ENCODE measurements at regions not wholly inside any gene's neighbourhood (a gene's known extent, or its start where the extent isn't known, plus 50 kb on each side); places are given as distances from the start of the nearest gene placed in this dataset.

DNA sequence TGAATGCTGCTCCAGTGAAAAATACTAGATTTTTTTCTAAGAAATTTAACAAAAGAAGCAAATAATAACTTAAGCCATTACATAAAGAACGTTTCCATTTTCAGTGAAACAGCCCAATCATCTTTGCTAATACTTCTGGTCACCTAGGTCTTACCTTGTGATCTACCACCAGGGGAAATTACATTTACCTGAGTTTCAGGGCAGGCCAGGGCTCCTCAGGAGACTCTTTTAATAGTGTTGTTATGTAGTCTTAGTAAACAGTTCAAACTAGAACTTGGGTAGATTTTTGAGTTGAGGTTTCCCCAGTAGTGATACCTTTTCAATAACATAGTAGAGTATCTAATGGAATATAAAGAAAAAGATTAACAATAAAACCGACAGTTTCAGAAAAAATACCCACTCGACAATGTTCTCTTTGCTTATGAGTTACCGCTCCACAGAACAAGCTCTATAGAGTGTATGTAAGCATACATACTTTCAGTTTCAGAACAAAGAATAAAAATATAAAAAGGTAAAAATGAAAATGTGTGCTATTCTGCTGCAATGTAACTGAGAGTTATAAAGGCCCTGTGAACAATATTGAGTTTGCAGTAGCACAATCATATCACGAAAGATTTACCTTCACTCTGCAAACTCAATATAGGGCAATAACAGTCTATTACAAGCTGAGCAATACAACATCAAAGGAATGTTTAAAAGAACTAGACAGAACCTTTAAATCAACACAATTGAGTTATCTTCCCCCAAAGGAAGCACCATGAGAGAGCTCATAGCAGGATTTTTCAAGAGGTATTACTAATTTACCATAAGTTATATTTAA, 165.8 kb downstream of the ATOH1 start:
- intact Hi-C loops (cut with DNase I), result no loop called here
- no peak overlapping the region for H3K4me3 ChIP-seq
- no peaks in the 10 kb centered on the region for H3K9me3 ChIP-seq
- H3K4me1 ChIP-seq, result no peaks in the 10 kb centered on the region
- H3K27me3 ChIP-seq, result no peaks in the 10 kb centered on the region
- ATAC-seq (no peak), DNase-seq (no peak)
- H3K36me3 ChIP-seq, result no peaks in the 10 kb centered on the region
- TF ChIP-seq, protein P1, sequence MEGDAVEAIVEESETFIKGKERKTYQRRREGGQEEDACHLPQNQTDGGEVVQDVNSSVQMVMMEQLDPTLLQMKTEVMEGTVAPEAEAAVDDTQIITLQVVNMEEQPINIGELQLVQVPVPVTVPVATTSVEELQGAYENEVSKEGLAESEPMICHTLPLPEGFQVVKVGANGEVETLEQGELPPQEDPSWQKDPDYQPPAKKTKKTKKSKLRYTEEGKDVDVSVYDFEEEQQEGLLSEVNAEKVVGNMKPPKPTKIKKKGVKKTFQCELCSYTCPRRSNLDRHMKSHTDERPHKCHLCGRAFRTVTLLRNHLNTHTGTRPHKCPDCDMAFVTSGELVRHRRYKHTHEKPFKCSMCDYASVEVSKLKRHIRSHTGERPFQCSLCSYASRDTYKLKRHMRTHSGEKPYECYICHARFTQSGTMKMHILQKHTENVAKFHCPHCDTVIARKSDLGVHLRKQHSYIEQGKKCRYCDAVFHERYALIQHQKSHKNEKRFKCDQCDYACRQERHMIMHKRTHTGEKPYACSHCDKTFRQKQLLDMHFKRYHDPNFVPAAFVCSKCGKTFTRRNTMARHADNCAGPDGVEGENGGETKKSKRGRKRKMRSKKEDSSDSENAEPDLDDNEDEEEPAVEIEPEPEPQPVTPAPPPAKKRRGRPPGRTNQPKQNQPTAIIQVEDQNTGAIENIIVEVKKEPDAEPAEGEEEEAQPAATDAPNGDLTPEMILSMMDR (IDR thresholded peaks at IDR 0.05), result no peak
- H3K27ac ChIP-seq, result no peak overlapping the region

DNA sequence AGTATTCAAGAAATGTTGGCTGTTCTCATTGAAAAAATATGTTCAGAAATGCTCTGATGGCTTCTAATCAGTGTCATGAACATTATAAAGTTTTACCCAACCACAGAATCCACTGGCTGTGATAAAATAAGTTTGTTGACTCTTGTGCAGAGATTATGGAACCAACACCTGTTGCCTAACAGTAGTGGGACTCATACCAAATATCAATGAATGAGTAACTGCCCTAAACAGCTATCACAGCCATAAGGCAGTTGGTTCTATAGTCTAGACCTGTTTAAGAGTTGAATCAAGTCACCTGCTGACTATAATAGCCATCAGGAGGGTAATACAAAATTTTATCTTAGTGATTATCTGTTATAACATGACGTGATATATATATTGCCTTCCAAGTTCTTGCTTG, 168.3 kb downstream of the ATOH1 start:
- no peak for ATAC-seq
- TF ChIP-seq, protein P1 (IDR thresholded peaks at IDR 0.05), result no peak

DNA sequence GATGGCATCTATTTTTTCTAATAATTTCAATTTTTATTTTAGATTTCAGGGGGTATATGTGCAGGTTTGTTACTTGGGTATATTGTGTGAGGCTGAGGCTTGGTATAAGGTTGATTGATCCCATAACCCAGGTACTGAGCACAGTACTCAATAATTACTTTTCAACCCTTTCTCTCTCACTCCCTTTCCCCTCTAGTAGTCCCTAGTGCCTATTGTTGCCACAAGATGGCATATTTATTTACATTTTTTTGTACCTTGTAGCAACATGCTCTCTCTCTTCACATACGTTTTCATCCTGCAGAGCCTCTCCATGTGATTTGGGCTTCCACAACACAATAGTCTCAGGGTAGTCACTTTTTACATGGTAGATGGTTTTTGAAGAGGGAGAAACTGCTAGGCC, 172.0 kb downstream of the ATOH1 start:
- TF ChIP-seq, protein P1 (IDR thresholded peaks at IDR 0.05), result no peak
- Histone ChIP-seq H3K27me3 (no peaks in the 10 kb centered on the region), H3K9me3 (no peaks in the 10 kb centered on the region), H3K4me1 (no peaks in the 10 kb centered on the region), H3K36me3 (no peaks in the 10 kb centered on the region), H3K4me3 (no peak overlapping the region), H3K27ac (no peak overlapping the region)
- ATAC-seq, result no peak
- intact Hi-C loops (cut with DNase I), result no loop called here
- no peak for DNase-seq

More for the DNA sequence above, 168.3 kb downstream of the ATOH1 start:
- Histone ChIP-seq H3K36me3 (no peaks in the 10 kb centered on the region), H3K27ac (no peak overlapping the region), H3K4me3 (no peak overlapping the region), H3K9me3 (no peaks in the 10 kb centered on the region), H3K27me3 (no peaks in the 10 kb centered on the region), H3K4me1 (no peaks in the 10 kb centered on the region)
- intact Hi-C loops (cut with DNase I), result no loop called here
- no peak for DNase-seq

DNA sequence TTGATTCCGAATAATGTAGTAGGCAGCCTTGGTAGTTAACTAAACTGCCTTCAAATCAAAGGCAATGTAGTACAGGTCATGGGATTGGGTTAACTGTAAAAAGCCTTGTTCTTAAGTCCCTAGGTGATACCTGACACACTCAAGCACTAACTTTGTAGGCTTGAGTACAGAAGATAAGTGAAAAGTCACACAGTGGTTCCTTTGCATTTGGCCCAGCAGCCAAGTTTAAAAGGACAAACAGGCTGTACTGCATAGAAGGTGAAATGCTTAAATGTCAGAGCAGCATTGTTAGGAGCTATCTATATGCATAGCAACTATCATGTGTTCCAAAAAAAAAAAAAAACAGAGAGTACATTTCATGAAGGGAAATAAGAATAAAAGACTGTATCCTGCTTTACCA, 178.4 kb downstream of the ATOH1 start:
- no peaks in the 10 kb centered on the region for H3K27me3 ChIP-seq
- no peak overlapping the region for H3K27ac ChIP-seq
- TF ChIP-seq, protein P1 (IDR thresholded peaks at IDR 0.05), result no peak

DNA sequence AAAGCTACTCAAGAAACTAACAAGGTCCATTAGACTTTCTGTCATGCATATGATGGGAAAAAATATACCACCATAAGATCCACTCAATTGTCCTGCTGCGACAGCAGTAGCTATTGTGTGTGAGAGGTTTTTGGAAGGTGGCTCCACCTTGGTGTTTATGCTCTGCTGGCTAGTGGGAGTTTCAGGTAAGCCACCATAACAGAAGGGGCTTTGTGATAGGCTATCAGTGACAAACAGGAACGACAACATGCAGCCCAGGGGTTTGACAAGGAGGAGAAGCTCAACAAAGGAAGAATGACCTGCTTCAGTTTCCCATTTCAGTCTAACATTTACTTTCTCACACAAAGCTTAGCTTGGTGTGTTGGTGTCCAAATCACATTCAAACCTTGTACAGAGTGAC, 182.6 kb downstream of the ATOH1 start:
- TF ChIP-seq, protein P1 (IDR thresholded peaks at IDR 0.05), result no peak
- no peak overlapping the region for H3K4me3 ChIP-seq
- no peak for DNase-seq
- no peaks in the 10 kb centered on the region for H3K9me3 ChIP-seq
- H3K4me1 ChIP-seq, result no peaks in the 10 kb centered on the region
- no peak for ATAC-seq
- H3K27me3 ChIP-seq, result no peaks in the 10 kb centered on the region
- intact Hi-C loops (cut with DNase I), result no loop called here
- no peaks in the 10 kb centered on the region for H3K36me3 ChIP-seq
- no peak overlapping the region for H3K27ac ChIP-seq

More for the DNA sequence above, 178.4 kb downstream of the ATOH1 start:
- Histone ChIP-seq H3K4me1 (no peaks in the 10 kb centered on the region), H3K36me3 (no peaks in the 10 kb centered on the region), H3K9me3 (no peaks in the 10 kb centered on the region), H3K4me3 (no peak overlapping the region)
- intact Hi-C loops (cut with DNase I), result no loop called here
- ATAC-seq, result no peak
- DNase-seq, result no peak
